22Rv1 (cell line): ENCODE measurements at regions not wholly inside any gene's neighbourhood (a gene's known extent, or its start where the extent isn't known, plus 50 kb on each side); places are given as distances from the start of the nearest gene placed in this dataset.

Experiments used
- H3K27ac ChIP-seq: fragments of 450-650 bp; 2 replicates; pipeline ENCODE4 v1.5.1; 2017
- CTCF ChIP-seq: fragments of 450-650 bp; IDR thresholded peaks from 2 replicates; pipeline ENCODE4 v1.5.1; 2017; ENCODE audit warnings: mild to moderate bottlenecking
- ZFX ChIP-seq: fragments of 450-650 bp; IDR thresholded peaks from 2 replicates; pipeline ENCODE4 v1.6.1; 2017; ENCODE audit warnings: antibody characterized with exemption, borderline replicate concordance

GRCh38 chr5:66234241-66234640 is 90.1 kb downstream of the SREK1 start:
- TF ChIP-seq CTCF, result no peak
- no peak for TF ChIP-seq ZFX
- no peak overlapping the region for H3K27ac ChIP-seq

- H3K27ac ChIP-seq, result no peak overlapping the region
- no peak for TF ChIP-seq ZFX
- TF ChIP-seq CTCF, result no peak
Measured at GRCh38 chr5:66238435-66238834, 94.3 kb downstream of the SREK1 start.

- no peak overlapping the region for H3K27ac ChIP-seq
- TF ChIP-seq ZFX (no peak), CTCF (0 out of 2 replicates have a peak, but pooled peaks have one; percentile 11)
Measured at GRCh38 chr5:66239034-66239433, 94.9 kb downstream of the SREK1 start.

- no peak for TF ChIP-seq ZFX
- no peak for TF ChIP-seq CTCF
- no peak overlapping the region for H3K27ac ChIP-seq
Measured at GRCh38 chr5:66241136-66241825, 97.2 kb downstream of the SREK1 start.

- no peak overlapping the region for H3K27ac ChIP-seq
Measured at GRCh38 chr5:66242050-66242715, 98.1 kb downstream of the SREK1 start.

GRCh38 chr5:66246608-66247007 is 102.5 kb downstream of the SREK1 start:
- TF ChIP-seq ZFX (no peak), CTCF (no peak)

More at GRCh38 chr5:66242050-66242715, 98.1 kb downstream of the SREK1 start:
- TF ChIP-seq CTCF, result no peak
- no peak for TF ChIP-seq ZFX

More at GRCh38 chr5:66246608-66247007, 102.5 kb downstream of the SREK1 start:
- H3K27ac ChIP-seq, result no peak overlapping the region
